OCI-LY7 (cell line): ENCODE measurements at regions not wholly inside any gene's neighbourhood (a gene's known extent, or its start where the extent isn't known, plus 50 kb on each side); places are given as distances from the start of the nearest gene placed in this dataset.

ENCODE experiments used
- BruUV-seq: library from RNA; stranded (reverse); fragments of 400-500 nt; replicated peaks from 2 replicates; lab custom pipeline; 2021; lab: Mats Ljungman, UMichigan
- CTCF ChIA-PET: fragments of 300-600 bp; sonication (Branson Sonifier 250); formaldehyde crosslinking; loops from one replicate; lab custom pipeline; 2022; ENCODE audit warnings: antibody characterized with exemption; ENCODE audit not compliant: unreplicated experiment; lab: Charles Lee
- POLR2A ChIA-PET: fragments of 300-600 bp; sonication (Branson Sonifier 250); formaldehyde crosslinking; loops from one replicate; lab custom pipeline; 2022; ENCODE audit warnings: antibody characterized with exemption; lab: Charles Lee
- DNase-seq: peaks from one replicate; pipeline ENCODE4 v3.0.0-alpha.2; 2015; ENCODE audit warnings: low spot score
- H2AFZ ChIP-seq: fragments of 200-600 bp; sonication (generic), shearing (Covaris generic); 2 replicates; pipeline ENCODE4 v1.6.1; 2014; ENCODE audit warnings: mild to moderate bottlenecking, antibody characterized with exemption, low read length, moderate library complexity
- H3K27ac ChIP-seq: fragments of 200-600 bp; sonication (generic); 2 replicates; pipeline ENCODE4 v1.5.1; 2014; ENCODE audit warnings: mixed run types, low read depth, mild to moderate bottlenecking, moderate library complexity, low read length, inconsistent platforms; ENCODE audit not compliant: poor library complexity, severe bottlenecking
- H3K36me3 ChIP-seq: fragments of 200-600 bp; sonication (generic); 2 replicates; pipeline ENCODE4 v1.6.1; 2014; ENCODE audit warnings: mild to moderate bottlenecking, antibody characterized with exemption, low read length, moderate library complexity, mixed read lengths; ENCODE audit not compliant: insufficient read depth
- H3K4me1 ChIP-seq: fragments of 200-600 bp; sonication (generic); 2 replicates; pipeline ENCODE4 v1.5.1; 2014; ENCODE audit warnings: mild to moderate bottlenecking, low read length; ENCODE audit not compliant: insufficient read depth, poor library complexity, severe bottlenecking
- H3K4me2 ChIP-seq: fragments of 200-600 bp; sonication (generic); 2 replicates; pipeline ENCODE4 v1.6.1; 2014; ENCODE audit warnings: mild to moderate bottlenecking, low read length
- H3K4me3 ChIP-seq: fragments of 200-600 bp; sonication (generic); 2 replicates; pipeline ENCODE4 v1.5.1; 2014; ENCODE audit warnings: mild to moderate bottlenecking, low read depth, low read length; ENCODE audit not compliant: poor library complexity, severe bottlenecking
- H3K79me2 ChIP-seq: fragments of 200-600 bp; sonication (generic); 2 replicates; pipeline ENCODE4 v1.6.1; 2016; ENCODE audit warnings: low read depth, mild to moderate bottlenecking, low read length, moderate library complexity, mixed read lengths; ENCODE audit not compliant: insufficient read depth
- H3K9me2 ChIP-seq: fragments of 200-600 bp; sonication (generic); 2 replicates; pipeline ENCODE4 v1.6.1; 2016; ENCODE audit warnings: mild to moderate bottlenecking, low read length, mixed read lengths; ENCODE audit not compliant: insufficient read depth
- H3K9me3 ChIP-seq: fragments of 200-600 bp; sonication (generic); 2 replicates; pipeline ENCODE4 v1.6.1; 2014; ENCODE audit warnings: mild to moderate bottlenecking, mixed run types, low read length, mixed read lengths
- H4K20me1 ChIP-seq: fragments of 200-600 bp; sonication (generic); 2 replicates; pipeline ENCODE4 v1.6.1; 2014; ENCODE audit warnings: mild to moderate bottlenecking, antibody characterized with exemption, low read length, moderate library complexity, mixed read lengths; ENCODE audit not compliant: insufficient read depth
- EZH2phosphoT487 ChIP-seq: fragments of 200-600 bp; sonication (generic); IDR thresholded peaks from 2 replicates; pipeline ENCODE4 v1.6.1; 2018; ENCODE audit warnings: low read depth, borderline replicate concordance, mild to moderate bottlenecking, mixed run types, antibody characterized with exemption, low read length, moderate library complexity, mixed read lengths
- intact Hi-C: fragments of 100-400 bp; cut with micrococcal nuclease; formaldehyde crosslinking; loops from one replicate; pipeline ENCODE4 v1.10.0; 2022; ENCODE audit not compliant: unreplicated experiment
- TF ChIP-seq, protein P1 (sequence below): fragments of 200-600 bp; sonication (generic); conservative IDR thresholded peaks from 2 replicates; pipeline ENCODE4 v1.5.1; 2014; ENCODE audit warnings: mild to moderate bottlenecking, antibody characterized with exemption, low read length, moderate library complexity, mixed read lengths

DNA sequence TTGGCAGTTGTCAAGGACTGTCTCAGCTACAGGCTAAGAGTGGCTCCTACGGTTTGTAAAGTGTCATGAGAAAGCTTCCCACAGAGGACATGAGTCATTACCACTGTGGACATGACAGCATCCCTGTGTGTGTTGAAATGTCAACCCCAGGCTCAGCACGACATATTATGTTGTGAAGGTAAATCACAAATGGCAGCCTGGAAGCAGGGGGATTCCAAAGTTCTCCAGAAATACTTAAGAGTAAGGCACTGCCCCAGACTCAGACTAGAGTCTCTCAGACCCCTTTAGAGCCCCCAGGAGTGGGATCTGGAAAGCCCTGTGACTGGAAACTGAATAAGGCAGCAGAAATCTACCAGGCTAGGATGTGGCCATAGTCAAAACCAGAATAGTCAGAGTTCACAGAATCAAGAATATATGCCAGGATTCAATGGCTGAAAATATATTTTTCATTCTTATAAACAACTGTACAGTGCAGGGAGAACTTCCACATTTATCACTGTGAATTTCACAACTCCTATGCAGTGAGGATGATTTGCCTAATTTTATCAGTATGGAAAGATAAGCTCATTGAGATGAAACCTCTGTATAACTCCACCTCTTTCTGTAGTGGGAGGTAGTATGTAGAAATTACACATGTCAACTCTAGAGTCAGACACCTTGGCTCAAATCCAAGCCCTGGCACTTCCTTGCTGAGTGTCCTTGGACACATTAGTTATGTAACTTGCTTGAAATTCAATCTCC is 237.1 kb upstream of the CFAP20DC start:
- BruUV-seq: no TSS peak
- POLR2A ChIA-PET: interaction anchor here (1.4 kb wide), 1 partner anchor 135 kb away, joined by 3 read pairs; no protein-coding TSS in a partner anchor
- Histone ChIP-seq H3K4me3 (no peak overlapping the region), H2AFZ (no peak overlapping the region), H4K20me1 (no peaks in the 10 kb centered on the region), H3K27ac (no peak overlapping the region), H3K4me1 (no peaks in the 10 kb centered on the region), H3K9me2 (no peaks in the 10 kb centered on the region), H3K4me2 (no peak overlapping the region), H3K79me2 (no peaks in the 10 kb centered on the region), H3K9me3 (no peaks in the 10 kb centered on the region), H3K36me3 (no peaks in the 10 kb centered on the region)
- DNase-seq: no peak
- CTCF ChIA-PET: no interaction called here
- intact Hi-C loops: no loop called here
- TF ChIP-seq EZH2phosphoT487: no peak
- TF ChIP-seq, protein P1, sequence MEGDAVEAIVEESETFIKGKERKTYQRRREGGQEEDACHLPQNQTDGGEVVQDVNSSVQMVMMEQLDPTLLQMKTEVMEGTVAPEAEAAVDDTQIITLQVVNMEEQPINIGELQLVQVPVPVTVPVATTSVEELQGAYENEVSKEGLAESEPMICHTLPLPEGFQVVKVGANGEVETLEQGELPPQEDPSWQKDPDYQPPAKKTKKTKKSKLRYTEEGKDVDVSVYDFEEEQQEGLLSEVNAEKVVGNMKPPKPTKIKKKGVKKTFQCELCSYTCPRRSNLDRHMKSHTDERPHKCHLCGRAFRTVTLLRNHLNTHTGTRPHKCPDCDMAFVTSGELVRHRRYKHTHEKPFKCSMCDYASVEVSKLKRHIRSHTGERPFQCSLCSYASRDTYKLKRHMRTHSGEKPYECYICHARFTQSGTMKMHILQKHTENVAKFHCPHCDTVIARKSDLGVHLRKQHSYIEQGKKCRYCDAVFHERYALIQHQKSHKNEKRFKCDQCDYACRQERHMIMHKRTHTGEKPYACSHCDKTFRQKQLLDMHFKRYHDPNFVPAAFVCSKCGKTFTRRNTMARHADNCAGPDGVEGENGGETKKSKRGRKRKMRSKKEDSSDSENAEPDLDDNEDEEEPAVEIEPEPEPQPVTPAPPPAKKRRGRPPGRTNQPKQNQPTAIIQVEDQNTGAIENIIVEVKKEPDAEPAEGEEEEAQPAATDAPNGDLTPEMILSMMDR: no peak

DNA sequence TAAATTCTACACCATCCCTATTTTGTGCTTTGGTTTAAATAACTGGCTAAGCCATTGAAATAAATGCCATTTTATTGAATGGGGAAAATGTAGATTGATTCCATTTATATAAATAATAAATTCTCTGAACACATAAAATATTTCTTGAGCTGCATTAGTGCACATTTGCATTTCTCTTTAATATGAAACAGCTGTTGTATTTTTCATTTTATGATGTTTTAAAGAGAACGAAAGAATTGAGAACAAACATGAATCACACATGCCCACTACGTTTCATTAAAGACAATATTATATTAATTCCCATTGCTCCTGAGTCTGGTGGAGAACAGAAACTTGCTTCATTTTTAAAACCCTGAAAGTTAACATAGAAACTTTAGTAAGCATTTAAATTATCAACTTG is 235.7 kb upstream of the CFAP20DC start:
- Histone ChIP-seq H3K4me1 (no peaks in the 10 kb centered on the region), H3K4me3 (no peak overlapping the region), H4K20me1 (no peaks in the 10 kb centered on the region), H2AFZ (no peak overlapping the region), H3K9me2 (no peaks in the 10 kb centered on the region), H3K4me2 (no peak overlapping the region), H3K36me3 (no peaks in the 10 kb centered on the region), H3K9me3 (no peaks in the 10 kb centered on the region), H3K27ac (no peak overlapping the region), H3K79me2 (no peaks in the 10 kb centered on the region)
- TF ChIP-seq EZH2phosphoT487: no peak
- TF ChIP-seq, protein P1: no peak
- CTCF ChIA-PET: no interaction called here
- no TSS peak for BruUV-seq
- POLR2A ChIA-PET: interaction anchor here (1.3 to 1.4 kb wide), 2 partner anchors 17 to 136 kb away, joined by 3 read pairs; no protein-coding TSS in a partner anchor
- intact Hi-C loops: no loop called here
- no peak for DNase-seq

DNA sequence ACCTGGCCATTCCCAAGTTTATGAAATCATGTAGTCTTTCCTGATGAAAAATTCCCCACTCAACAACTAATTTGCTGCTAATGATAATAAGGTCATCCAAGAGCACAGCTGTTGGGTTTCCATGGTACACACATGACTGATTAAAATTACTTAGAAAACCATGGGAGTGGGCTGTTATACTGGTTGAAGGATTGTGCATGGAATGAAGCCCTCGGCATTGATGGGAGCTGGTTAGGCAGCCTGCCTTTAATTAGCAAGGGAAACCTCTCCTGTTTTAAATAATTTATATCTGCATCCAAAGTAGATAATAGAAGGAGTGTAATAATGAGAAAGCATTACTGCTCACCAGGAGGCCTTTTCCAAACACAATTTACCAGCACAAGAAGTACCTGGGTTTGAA is 235.1 kb upstream of the CFAP20DC start:
- intact Hi-C loops: no loop called here
- H3K4me2 ChIP-seq: no peak overlapping the region
- no peak overlapping the region for H2AFZ ChIP-seq
- no TSS peak for BruUV-seq
- H4K20me1 ChIP-seq: no peaks in the 10 kb centered on the region
- H3K4me1 ChIP-seq: no peaks in the 10 kb centered on the region
- no peaks in the 10 kb centered on the region for H3K9me3 ChIP-seq
- TF ChIP-seq EZH2phosphoT487: no peak
- TF ChIP-seq, protein P1: no peak
- ChIA-PET POLR2A (interaction anchor here (1.3 kb wide), 1 partner anchor 16 kb away, joined by 3 read pairs; no protein-coding TSS in a partner anchor), CTCF (no interaction called here)
- no peak overlapping the region for H3K27ac ChIP-seq
- no peak overlapping the region for H3K4me3 ChIP-seq
- H3K36me3 ChIP-seq: no peaks in the 10 kb centered on the region
- no peaks in the 10 kb centered on the region for H3K9me2 ChIP-seq
- DNase-seq: no peak
- H3K79me2 ChIP-seq: no peaks in the 10 kb centered on the region
